ENCODE measurements at regions not wholly inside any gene's neighbourhood (a gene's known extent, or its start where the extent isn't known, plus 50 kb on each side); places are given as distances from the start of the nearest gene placed in this dataset.

DNA sequence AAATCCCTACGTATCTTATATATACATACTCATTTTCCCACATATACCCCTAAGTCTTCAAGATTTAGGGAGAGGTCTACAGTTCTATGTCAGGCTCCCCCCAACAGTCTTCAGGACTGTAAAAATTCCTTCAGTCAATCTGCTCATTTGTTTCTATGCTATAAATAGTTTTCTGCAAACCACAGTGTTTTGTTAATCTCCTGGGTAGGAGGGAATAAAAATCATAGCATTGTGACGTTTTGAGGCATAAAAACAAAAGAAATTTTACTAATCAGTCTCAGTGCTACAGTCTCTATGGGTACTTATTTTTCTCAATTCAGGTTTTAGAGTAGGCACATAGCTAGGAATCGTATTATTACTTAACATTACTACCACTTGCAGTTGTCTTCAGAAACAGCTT, 552.8 kb upstream of the LRRC4C start:
- Histone ChIP-seq H3K27me3 (ENCODE audit: control insufficient read depth, insufficient read depth, low read length) (no peaks in the 10 kb centered on the region), H3K27ac (ENCODE audit: low read length) (no peak overlapping the region), H3K4me3 (ENCODE audit: low read length) (no peak overlapping the region), H3K9me3 (ENCODE audit: control insufficient read depth, low read depth, low read length) (no peaks in the 10 kb centered on the region), H3K36me3 (ENCODE audit: control insufficient read depth, low read depth, low read length) (no peaks in the 10 kb centered on the region), H3K9ac (ENCODE audit: low read length) (no peak overlapping the region), H3K4me1 (ENCODE audit: control insufficient read depth, low read depth, low read length) (no peaks in the 10 kb centered on the region)

DNA sequence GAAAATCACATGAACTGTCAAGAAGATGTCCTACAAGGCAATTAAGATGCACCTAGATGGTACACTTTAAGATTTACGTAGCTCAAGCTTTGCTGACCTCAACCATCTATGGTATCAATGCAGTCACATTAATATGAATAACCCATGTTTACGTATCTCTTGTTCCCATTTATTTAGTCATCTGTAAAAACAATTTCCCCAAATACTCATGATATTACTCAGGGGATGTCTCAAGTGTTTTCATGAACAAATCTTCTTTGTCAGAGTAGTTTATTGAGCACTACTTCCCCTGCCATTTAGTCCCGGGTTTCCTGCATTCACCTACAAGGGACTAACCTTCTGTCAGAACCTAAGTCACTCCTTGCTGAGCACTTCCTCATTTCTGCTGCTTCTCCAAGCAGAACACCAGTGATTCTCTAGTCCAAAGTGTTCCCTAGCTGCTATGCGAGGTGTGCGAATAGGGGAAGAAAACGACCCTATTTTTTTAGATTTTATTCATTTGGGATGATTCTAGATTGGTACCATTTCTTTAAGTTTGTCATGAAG, 554.3 kb upstream of the LRRC4C start:
- Histone ChIP-seq H3K4me3 (ENCODE audit: low read length) (no peak overlapping the region), H3K4me1 (ENCODE audit: control insufficient read depth, low read depth, low read length) (no peaks in the 10 kb centered on the region), H3K36me3 (ENCODE audit: control insufficient read depth, low read depth, low read length) (no peaks in the 10 kb centered on the region), H3K9me3 (ENCODE audit: control insufficient read depth, low read depth, low read length) (no peaks in the 10 kb centered on the region), H3K27me3 (ENCODE audit: control insufficient read depth, insufficient read depth, low read length) (no peaks in the 10 kb centered on the region), H3K27ac (ENCODE audit: low read length) (no peak overlapping the region), H3K9ac (ENCODE audit: low read length) (no peak overlapping the region)

DNA sequence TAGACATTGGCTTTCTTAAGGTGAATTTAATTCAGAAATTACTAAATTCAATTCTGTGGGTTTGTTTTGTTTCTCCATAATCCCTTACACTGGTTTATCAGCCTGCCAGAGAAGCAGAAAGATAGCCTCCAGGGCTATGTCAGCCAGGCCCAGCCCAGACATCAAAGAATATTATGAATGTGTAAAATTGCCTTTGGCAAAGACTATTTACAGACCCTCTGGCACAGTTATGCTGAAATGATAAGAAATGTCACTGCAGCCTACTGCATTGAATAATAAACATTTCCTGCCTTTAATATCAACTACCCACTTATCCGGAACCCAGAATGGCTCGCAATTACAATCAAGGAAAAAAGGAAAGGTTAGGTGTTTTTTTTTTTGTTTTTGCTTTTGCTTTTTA, 562.5 kb upstream of the LRRC4C start:
- no peaks in the 10 kb centered on the region for H3K36me3 ChIP-seq (ENCODE audit: control insufficient read depth, low read depth, low read length)
- no peaks in the 10 kb centered on the region for H3K27me3 ChIP-seq (ENCODE audit: control insufficient read depth, insufficient read depth, low read length)
- H3K9ac ChIP-seq (ENCODE audit: low read length), result no peak overlapping the region
- H3K4me3 ChIP-seq (ENCODE audit: low read length), result no peak overlapping the region
- H3K9me3 ChIP-seq (ENCODE audit: control insufficient read depth, low read depth, low read length), result no peaks in the 10 kb centered on the region
- H3K4me1 ChIP-seq (ENCODE audit: control insufficient read depth, low read depth, low read length), result no peaks in the 10 kb centered on the region
- no peak overlapping the region for H3K27ac ChIP-seq (ENCODE audit: low read length)

- Histone ChIP-seq H3K27me3 (ENCODE audit: control insufficient read depth, insufficient read depth, low read length) (no peaks in the 10 kb centered on the region), H3K4me1 (ENCODE audit: control insufficient read depth, low read depth, low read length) (no peaks in the 10 kb centered on the region), H3K4me3 (ENCODE audit: low read length) (no peak overlapping the region), H3K9ac (ENCODE audit: low read length) (no peak overlapping the region), H3K27ac (ENCODE audit: low read length) (no peak overlapping the region), H3K9me3 (ENCODE audit: control insufficient read depth, low read depth, low read length) (no peaks in the 10 kb centered on the region), H3K36me3 (ENCODE audit: control insufficient read depth, low read depth, low read length) (no peaks in the 10 kb centered on the region)
Observed at GRCh38 chr11:42023267-42023666, 563.8 kb upstream of the LRRC4C start.

DNA sequence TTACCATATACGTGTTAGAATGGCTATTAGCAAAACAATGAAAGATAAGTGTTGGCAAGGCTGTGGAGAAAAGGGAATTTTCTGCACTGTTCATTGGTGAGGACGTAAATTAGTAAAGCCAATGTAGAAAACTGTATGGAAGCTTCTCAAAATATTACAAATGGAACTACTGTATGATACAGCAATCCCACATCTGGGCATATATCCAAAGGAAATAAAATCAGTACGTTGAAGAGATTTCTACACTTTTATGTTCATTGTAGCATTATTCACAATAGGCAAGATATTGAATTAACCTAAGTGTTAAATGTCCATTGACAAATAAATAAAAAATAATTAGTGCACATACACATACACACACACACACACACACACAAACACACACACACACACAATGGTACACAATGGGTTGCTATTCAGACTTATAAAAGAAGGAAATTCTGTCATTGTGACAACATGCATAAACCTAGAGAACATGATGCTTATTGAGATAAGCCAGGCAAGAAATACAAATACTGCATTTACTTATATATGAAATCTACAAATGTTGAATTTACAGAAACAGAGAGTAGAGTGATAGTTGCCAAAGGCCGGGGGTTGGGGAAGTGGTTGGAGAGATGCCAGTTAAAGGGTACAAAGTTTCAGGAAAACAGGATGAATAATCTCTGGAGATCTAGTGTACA, 565.8 kb upstream of the LRRC4C start:
- no peaks in the 10 kb centered on the region for H3K27me3 ChIP-seq (ENCODE audit: control insufficient read depth, insufficient read depth, low read length)
- no peak overlapping the region for H3K4me3 ChIP-seq (ENCODE audit: low read length)
- H3K9me3 ChIP-seq (ENCODE audit: control insufficient read depth, low read depth, low read length), result no peaks in the 10 kb centered on the region
- no peak overlapping the region for H3K27ac ChIP-seq (ENCODE audit: low read length)
- no peak overlapping the region for H3K9ac ChIP-seq (ENCODE audit: low read length)
- no peaks in the 10 kb centered on the region for H3K36me3 ChIP-seq (ENCODE audit: control insufficient read depth, low read depth, low read length)
- no peaks in the 10 kb centered on the region for H3K4me1 ChIP-seq (ENCODE audit: control insufficient read depth, low read depth, low read length)

DNA sequence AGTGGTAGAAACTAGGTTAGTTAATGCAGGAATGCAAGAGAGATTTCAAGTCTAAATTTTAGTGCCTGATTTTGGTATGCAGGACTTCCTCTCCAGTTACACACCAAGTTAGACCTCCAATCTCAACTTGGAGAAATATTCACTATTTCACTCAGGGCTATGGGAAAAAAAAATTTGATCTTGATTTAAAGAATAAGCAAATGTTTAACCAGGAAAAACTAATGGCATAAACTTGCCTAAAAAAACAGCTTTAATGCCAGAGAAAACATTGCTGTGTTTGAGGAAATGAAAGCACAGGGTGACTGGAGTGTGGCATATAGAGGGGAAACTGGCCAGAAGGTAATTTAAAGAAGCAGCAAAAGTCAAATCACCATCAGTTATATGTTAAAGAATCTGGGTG, 575.4 kb upstream of the LRRC4C start:
- H3K27me3 ChIP-seq (ENCODE audit: control insufficient read depth, insufficient read depth, low read length), result no peaks in the 10 kb centered on the region
- no peaks in the 10 kb centered on the region for H3K4me1 ChIP-seq (ENCODE audit: control insufficient read depth, low read depth, low read length)
- H3K36me3 ChIP-seq (ENCODE audit: control insufficient read depth, low read depth, low read length), result no peaks in the 10 kb centered on the region
- H3K27ac ChIP-seq (ENCODE audit: low read length), result no peak overlapping the region
- no peak overlapping the region for H3K9ac ChIP-seq (ENCODE audit: low read length)
- H3K9me3 ChIP-seq (ENCODE audit: control insufficient read depth, low read depth, low read length), result no peaks in the 10 kb centered on the region
- no peak overlapping the region for H3K4me3 ChIP-seq (ENCODE audit: low read length)

GRCh38 chr11:42036201-42036600, 576.7 kb upstream of the LRRC4C start:
- Histone ChIP-seq H3K27ac (ENCODE audit: low read length) (no peak overlapping the region), H3K9ac (ENCODE audit: low read length) (no peak overlapping the region), H3K27me3 (ENCODE audit: control insufficient read depth, insufficient read depth, low read length) (no peaks in the 10 kb centered on the region), H3K4me3 (ENCODE audit: low read length) (no peak overlapping the region), H3K9me3 (ENCODE audit: control insufficient read depth, low read depth, low read length) (no peaks in the 10 kb centered on the region), H3K36me3 (ENCODE audit: control insufficient read depth, low read depth, low read length) (no peaks in the 10 kb centered on the region), H3K4me1 (ENCODE audit: control insufficient read depth, low read depth, low read length) (no peaks in the 10 kb centered on the region)

DNA sequence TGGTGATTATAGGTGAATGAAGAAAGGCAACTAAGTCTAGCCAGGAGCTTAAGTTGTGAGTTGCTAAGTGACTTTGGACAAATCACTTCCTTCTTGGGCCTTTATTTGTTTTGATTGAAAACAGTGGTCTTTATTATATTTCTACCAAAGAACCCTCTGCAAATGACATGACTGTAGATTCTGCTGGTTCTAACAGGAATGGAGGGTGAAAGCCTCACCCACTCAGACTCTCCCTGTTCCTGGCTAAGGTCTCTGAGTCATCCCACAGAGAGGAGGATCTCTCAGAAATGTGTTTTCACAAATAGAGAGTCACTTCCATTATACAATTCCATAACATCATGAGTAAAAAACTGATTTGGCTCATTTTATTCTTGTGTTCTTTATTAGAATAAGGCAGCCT, 583.9 kb upstream of the LRRC4C start:
- Histone ChIP-seq H3K27me3 (ENCODE audit: control insufficient read depth, insufficient read depth, low read length) (no peaks in the 10 kb centered on the region), H3K4me3 (ENCODE audit: low read length) (no peak overlapping the region), H3K9me3 (ENCODE audit: control insufficient read depth, low read depth, low read length) (no peaks in the 10 kb centered on the region), H3K27ac (ENCODE audit: low read length) (no peak overlapping the region), H3K36me3 (ENCODE audit: control insufficient read depth, low read depth, low read length) (no peaks in the 10 kb centered on the region), H3K9ac (ENCODE audit: low read length) (no peak overlapping the region), H3K4me1 (ENCODE audit: control insufficient read depth, low read depth, low read length) (no peaks in the 10 kb centered on the region)

GRCh38 chr11:42047637-42048555, 588.4 kb upstream of the LRRC4C start:
- no peaks in the 10 kb centered on the region for H3K9me3 ChIP-seq (ENCODE audit: control insufficient read depth, low read depth, low read length)

DNA sequence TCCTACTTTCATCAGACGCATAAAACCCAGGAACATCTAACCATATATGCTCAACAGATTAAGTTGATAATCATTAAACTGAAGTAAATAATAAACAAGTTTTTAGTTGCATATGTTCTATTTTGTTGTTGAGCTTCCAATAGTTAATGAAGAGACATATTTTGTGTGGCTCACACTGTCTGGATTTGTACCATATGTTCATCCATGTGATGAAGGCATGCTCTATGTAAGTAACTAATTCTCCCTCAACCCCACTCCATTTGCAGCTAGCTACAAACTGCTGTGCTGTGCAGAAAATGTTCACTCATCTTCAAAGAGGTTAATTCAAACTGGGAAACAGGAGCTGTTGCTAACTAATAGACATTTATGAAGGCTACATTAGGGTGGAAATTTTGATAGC, 589.7 kb upstream of the LRRC4C start:
- Histone ChIP-seq H3K4me1 (ENCODE audit: control insufficient read depth, low read depth, low read length) (no peaks in the 10 kb centered on the region), H3K27ac (ENCODE audit: low read length) (no peak overlapping the region), H3K36me3 (ENCODE audit: control insufficient read depth, low read depth, low read length) (no peaks in the 10 kb centered on the region), H3K4me3 (ENCODE audit: low read length) (no peak overlapping the region), H3K27me3 (ENCODE audit: control insufficient read depth, insufficient read depth, low read length) (no peaks in the 10 kb centered on the region), H3K9me3 (ENCODE audit: control insufficient read depth, low read depth, low read length) (no peaks in the 10 kb centered on the region), H3K9ac (ENCODE audit: low read length) (no peak overlapping the region)

More at GRCh38 chr11:42047637-42048555, 588.4 kb upstream of the LRRC4C start:
- H3K36me3 ChIP-seq (ENCODE audit: control insufficient read depth, low read depth, low read length), result no peaks in the 10 kb centered on the region
- no peak overlapping the region for H3K27ac ChIP-seq (ENCODE audit: low read length)
- H3K4me1 ChIP-seq (ENCODE audit: control insufficient read depth, low read depth, low read length), result no peaks in the 10 kb centered on the region
- no peak overlapping the region for H3K9ac ChIP-seq (ENCODE audit: low read length)
- H3K4me3 ChIP-seq (ENCODE audit: low read length), result no peak overlapping the region
- H3K27me3 ChIP-seq (ENCODE audit: control insufficient read depth, insufficient read depth, low read length), result no peaks in the 10 kb centered on the region

- H3K4me1 ChIP-seq (ENCODE audit: control insufficient read depth, low read depth, low read length), result no peaks in the 10 kb centered on the region
- H3K4me3 ChIP-seq (ENCODE audit: low read length), result no peak overlapping the region
- H3K27ac ChIP-seq (ENCODE audit: low read length), result no peak overlapping the region
- no peaks in the 10 kb centered on the region for H3K9me3 ChIP-seq (ENCODE audit: control insufficient read depth, low read depth, low read length)
- no peak overlapping the region for H3K9ac ChIP-seq (ENCODE audit: low read length)
- H3K27me3 ChIP-seq (ENCODE audit: control insufficient read depth, insufficient read depth, low read length), result no peaks in the 10 kb centered on the region
- H3K36me3 ChIP-seq (ENCODE audit: control insufficient read depth, low read depth, low read length), result no peaks in the 10 kb centered on the region
Observed at GRCh38 chr11:42049650-42050049, 590.2 kb upstream of the LRRC4C start.
